Stimulated activated CD8-positive, alpha-beta memory T cell treated with anti-CD3 and anti-CD28 coated beads, Interleukin-15, amount 100 ng/mL, for 1 hour (primary cell): ENCODE measurements at regions not wholly inside any gene's neighbourhood (a gene's known extent, or its start where the extent isn't known, plus 50 kb on each side); places are given as distances from the start of the nearest gene placed in this dataset.
"Not testable (repeated sequence)": the region's sequence is repeated elsewhere in the genome, so short reads cannot be mapped to it uniquely, and the experiment has no call there.

ENCODE experiments used
- DNase-seq: peaks from one replicate; pipeline ENCODE4 v3.0.0-alpha.2; 2020; ENCODE audit warnings: low read depth

- DNase-seq = no peak
Observed at GRCh38 chr18:1668279-1668678, 763.6 kb downstream of the ADCYAP1 start.

DNA sequence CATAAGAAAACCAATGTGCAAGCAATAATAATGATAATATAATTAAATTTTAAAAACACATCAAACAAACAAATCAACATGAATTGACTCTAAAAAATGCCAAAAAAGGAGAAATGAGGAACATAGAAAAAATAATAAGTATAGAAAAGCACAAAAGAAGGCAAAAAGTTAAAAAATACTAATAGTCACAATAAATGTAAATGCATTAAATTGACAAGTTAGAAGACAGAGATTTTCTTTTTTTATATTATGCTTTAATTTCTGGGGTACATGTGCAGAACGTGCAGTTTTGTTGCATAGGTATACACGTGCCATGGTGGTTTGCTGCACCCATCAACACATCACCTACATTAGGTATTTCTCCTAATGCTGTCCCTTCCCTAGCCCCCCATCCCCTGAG, 767.0 kb downstream of the ADCYAP1 start:
- not testable (repeated sequence) for DNase-seq

DNA sequence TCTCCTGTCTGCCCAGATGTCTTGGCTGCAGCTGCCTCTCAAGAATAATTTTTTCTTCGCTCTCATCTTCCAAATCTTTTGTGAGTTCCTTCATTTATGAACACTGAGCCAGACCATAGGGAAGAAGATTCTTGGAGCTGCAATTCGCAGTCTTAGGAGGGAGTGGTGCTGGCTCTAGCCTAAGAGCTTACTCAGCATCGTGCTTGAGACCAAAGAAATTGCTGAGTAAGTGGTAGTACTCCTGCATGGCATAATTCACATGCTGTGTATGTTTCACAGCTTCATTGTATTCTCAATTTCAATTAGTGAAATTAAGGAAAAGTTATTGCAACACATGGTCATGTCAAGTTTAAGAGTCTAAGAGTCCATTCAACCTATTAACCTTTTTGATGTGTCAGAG, 771.7 kb downstream of the ADCYAP1 start:
- DNase-seq = no peak

DNA sequence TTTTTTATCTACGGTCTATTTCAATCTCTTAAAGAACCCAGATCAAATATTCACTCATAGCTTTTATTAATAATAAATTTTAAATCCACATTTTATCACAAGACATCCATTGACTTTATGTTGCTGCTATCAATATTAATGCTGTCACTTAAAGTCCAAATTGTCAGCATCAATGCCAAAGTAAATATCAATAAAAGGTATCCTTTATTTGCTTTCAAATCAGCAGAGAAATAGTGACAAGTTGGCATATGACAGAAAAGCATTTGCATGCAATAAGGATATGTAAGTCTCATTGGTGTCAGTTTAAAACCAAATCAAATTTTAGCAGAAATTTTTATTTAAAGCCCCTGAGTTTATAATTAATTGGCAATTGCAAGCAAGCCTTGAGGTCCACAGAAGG, 775.4 kb downstream of the ADCYAP1 start:
- DNase-seq = no peak

GRCh38 chr18:1691863-1692262, 787.2 kb downstream of the ADCYAP1 start:
- DNase-seq = no peak

DNA sequence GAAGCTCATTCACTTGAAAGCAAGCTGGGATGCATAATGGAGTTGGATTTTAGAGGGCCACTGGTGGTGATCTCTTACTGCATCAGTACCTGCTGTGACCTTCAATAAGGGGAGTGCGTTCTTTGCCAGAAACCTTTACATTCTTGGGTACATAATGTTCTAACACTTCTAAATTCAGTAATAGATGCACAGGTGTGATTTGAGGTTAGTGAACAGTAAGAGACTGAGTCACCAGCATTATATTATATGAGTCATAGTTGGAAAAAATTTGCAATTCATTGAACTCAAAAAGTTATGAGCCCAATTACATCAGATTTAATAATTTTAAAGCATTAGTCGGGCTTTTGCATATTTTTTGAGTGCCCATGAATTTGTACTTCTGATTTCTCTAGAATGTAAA, 803.3 kb downstream of the ADCYAP1 start:
- no peak for DNase-seq

DNA sequence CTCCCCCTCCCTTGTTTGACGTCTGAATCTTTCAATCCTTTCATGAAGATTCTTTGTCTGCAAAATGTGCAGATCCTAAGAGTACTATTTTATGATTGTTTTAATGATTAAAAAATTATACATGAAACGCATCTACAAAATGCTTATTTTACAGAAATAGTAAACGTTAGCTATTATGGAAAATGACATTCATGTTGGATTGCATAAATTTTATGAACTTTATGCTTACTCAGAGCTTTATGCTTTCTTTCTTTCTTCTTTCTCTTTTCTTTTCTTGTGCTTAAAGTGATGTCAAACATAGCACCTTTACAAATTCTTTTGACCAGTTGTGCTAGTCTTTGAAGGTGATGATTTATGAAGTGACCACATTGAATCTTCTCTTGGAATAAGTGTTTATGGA, 805.4 kb downstream of the ADCYAP1 start:
- no peak for DNase-seq

- no peak for DNase-seq
Observed at GRCh38 chr18:1732143-1732542, 827.5 kb downstream of the ADCYAP1 start.

GRCh38 chr18:1746131-1746530, 825.2 kb downstream of the METTL4 start:
- DNase-seq = no peak

GRCh38 chr18:1751249-1751648, 820.1 kb downstream of the METTL4 start:
- DNase-seq = no peak

DNA sequence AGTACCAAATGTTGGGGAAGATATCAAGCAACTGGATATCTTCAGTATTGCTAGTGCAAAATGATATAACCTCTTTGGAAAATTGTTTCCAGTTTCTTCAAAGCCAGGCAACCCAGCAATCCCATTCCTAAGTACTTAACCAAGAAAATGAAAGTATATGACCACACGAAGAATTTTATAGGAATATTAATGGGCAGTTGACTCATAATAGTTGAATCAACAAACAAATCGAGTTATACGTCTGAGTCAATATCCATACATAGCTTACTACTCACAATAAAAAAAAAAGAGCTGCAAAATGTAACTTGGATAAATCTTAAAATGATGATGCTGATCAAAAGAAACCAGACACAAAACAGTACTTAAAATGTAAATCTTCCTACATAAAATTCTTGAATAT, 810.4 kb downstream of the METTL4 start:
- no peak for DNase-seq

DNA sequence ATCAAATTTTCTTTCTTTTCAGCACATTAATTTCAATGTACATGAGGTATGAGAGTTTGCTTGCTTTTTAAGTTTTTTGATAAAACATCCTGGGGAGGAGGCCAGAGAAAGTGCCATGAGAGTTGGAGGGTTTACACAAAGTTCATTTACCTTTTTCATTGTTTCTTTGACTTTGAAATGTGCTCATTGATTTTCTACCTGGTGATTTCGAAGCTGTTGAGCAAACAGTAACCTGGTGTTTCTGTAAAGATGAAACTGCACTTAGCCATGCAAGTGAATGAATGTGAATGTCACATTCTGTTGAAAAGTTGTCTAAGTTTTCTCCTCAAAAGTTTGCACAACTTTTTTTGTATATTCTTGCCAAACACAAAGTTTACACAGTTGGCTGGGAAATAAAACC, 797.0 kb downstream of the METTL4 start:
- no peak for DNase-seq

DNA sequence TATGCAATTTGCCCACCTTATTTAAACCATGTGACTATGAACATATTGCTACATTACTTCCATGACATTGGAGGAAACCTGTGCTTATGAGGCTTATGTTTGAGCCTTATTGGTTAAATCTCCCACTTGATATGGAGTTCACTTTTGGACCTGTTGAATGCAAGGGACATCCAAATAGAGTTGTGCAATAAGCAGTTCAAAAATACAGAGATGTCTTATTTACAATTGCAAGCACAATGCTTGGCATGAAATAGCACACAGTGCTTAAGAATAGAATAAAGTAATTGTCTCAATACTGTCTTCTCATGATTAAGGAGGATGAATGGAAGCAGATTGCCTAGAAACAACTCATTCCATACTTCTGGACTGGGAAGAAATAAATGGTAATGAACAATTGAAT, 793.5 kb downstream of the METTL4 start:
- DNase-seq = no peak

DNA sequence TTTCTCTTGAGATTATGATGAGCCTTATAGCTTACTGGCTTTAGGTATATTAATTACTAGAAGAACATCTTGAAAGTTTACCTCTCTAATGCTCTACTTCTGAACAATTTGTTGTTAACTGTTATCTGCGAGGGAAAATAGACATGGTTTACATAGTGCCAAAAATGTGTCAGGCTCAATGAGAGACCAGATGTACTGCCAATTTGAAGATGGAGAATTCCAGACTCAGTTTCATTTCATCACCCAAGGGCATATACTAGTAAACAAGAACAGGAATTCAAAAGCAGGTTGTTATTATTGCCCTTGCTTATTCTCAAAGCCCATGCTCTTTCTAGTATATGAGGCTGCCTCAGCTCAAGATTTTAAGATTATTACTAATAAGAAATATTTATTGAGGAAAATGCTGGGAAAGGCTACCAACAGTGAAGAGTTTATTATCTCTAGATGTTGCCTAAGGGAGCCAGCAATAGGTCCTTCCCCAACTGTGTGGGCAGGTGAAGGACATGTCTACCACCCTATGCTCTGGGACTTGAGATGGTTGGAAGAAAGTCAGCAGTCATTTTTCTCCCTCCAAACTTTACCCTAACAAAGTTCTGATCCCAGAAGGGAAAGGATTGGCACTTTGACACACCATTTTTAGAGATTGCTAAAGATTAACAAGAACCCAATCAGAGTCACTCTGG, 792.7 kb downstream of the METTL4 start:
- DNase-seq = no peak

DNA sequence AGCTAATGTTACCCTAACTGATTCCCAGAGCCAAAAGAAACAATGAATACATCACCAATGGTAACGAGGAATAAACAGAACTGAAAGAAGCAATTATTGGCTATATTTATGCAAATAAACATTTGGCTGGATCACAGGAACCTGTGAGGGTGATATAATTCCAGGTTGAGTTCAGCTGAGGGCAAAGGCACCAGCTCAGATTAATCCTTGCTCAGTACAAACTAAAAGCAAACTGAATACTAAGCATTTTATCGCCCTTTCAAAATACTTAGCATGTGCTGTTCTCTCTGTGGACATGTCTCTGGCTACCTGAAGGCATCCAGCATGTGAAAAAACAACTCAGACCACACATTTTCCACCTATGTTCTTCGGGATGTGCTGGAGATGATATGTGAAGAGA, 791.7 kb downstream of the METTL4 start:
- DNase-seq = no peak

GRCh38 chr18:1784113-1784512, 787.2 kb downstream of the METTL4 start:
- no peak for DNase-seq

GRCh38 chr18:1785980-1786379, 785.3 kb downstream of the METTL4 start:
- not testable (repeated sequence) for DNase-seq

DNA sequence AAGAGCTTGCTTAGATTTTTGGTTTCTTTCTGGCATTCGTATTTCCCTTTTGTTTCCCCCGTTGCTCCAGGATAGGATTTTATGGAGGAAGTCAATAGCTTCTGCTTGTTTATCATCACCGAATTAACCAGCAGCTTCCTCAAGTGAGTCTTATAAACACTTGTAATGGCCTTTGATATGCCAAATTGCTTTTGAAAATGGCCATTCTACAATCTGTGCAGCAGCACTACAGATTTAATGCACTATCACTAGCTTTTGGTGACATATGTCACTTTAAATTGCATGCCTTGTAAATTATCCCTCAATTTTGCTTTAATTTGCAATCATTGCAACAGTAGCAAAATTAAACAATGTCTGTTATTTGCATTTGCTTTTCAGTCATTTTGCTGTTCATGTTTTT, 774.7 kb downstream of the METTL4 start:
- no peak for DNase-seq

GRCh38 chr18:1797235-1797634, 774.1 kb downstream of the METTL4 start:
- DNase-seq = no peak

- DNase-seq = no peak
Observed at GRCh38 chr18:1805521-1805920, 765.8 kb downstream of the METTL4 start.

DNA sequence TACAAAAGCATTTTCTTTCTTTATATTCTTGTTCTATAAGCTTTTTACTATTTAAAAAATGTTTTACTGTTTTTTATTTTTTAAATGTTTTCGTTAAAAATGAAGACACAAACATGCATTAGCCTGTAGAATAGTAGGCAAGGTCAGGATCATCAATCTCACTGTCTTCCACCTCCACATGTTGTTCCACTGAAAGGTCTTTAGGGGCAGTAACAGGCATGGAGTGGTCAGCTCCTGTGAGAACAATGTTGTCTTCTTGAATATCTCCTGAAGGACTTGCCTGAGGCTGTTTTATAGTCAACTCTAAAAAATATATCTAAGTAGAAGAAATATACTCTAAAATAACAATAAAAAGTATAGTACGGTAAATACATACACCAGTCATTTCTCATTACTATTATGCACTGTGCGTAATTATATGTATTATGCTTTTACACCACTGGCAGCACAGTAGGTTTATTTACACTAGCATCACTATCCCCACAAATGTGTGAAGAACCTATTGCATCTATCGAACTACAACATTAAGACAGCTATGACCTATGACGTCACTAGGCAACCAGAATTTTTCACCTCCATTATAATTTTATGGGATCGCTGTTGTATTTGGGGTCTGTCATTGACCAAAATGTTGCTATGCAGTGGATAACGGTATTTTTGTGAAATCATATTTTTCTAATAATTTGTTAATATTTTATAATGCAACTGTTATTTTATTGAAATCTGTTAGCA, 764.3 kb downstream of the METTL4 start:
- no peak for DNase-seq

DNA sequence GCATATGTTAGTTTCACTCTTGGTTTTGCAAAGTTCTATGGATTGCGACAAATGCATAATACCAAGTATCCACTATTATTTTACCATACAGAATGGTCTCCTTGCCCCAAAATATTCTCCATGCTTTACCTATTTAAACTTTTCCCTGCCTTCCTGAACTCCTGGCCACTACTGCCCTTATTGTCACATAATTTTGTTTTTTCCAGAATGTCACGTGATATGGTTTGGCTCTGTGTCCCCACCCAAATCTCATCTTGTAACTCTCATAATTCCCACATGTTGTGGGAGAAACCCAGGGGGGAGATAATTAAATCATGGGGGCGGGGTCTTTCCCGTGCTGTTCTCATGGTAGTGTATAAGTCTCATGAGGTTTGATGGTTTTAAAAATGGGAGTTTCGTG, 760.0 kb downstream of the METTL4 start:
- no peak for DNase-seq

DNA sequence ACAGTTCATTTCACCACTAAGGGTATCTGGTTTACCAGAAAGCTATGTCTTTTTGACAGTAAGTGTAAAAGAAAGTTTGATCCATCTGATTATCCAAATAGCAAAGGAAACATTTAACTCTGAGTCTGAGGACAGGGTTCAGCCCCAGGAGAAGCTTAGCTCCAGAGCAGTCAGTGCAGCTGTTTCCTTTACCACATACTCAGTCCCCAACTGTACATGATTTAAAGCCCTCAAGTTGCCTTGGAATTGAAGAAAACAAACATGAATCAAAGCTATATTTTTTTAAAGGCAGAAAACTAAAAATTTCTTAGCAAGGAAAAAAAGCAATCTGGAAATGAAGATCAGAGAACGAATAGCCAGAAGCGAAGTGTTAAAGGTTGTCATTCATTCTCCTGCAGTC, 746.0 kb downstream of the METTL4 start:
- no peak for DNase-seq

DNA sequence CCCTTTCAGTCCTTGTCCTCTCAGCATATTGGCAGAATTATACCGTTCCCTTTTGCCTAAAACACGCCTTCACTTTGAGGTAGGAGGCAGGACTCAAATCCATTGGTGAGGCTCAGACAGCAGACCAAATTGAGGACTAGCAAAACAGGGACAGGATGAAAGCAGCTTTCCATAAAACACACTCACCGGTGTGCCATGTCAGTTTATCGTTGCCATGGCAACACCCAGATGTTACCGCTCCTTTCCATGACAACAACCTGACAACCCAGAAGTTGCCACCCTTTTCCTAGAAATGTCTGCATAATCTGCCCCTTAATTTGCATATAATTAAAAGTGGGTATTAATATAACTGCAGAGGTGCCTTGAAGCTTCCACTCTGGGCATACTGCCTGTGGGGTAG, 730.4 kb downstream of the METTL4 start:
- no peak for DNase-seq
